Liver (tissue), 8 donors: ENCODE measurements at regions not wholly inside any gene's neighbourhood (a gene's known extent, or its start where the extent isn't known, plus 50 kb on each side); places are given as distances from the start of the nearest gene placed in this dataset.

Experiments
- DNase-seq: peaks from one replicate; pipeline ENCODE4 v3.0.0-alpha.2; 2017; ENCODE audit warnings: low spot score
- H3K27ac ChIP-seq, 2 donors: one replicate each; pipeline ENCODE4 v1.7.0; 2013; ENCODE audit warnings: inconsistent platforms in 2 of 2, low read length in 2 of 2, control low read depth in 1 of 2, low read depth in 1 of 2, mild to moderate bottlenecking in 1 of 2
- H3K27me3 ChIP-seq, 4 donors: one replicate each; pipeline versions ENCODE4 v1.6.1 to v1.7.0; 2013; ENCODE audit warnings: low read length in 3 of 4, inconsistent platforms in 1 of 4, mild to moderate bottlenecking in 1 of 4, moderate library complexity in 1 of 4; ENCODE audit not compliant: control insufficient read depth in 4 of 4, insufficient read depth in 4 of 4
- H3K36me3 ChIP-seq, 4 donors: one replicate each; pipeline versions ENCODE4 v1.6.1 to v1.7.0; 2013; ENCODE audit warnings: low read length in 3 of 4, mild to moderate bottlenecking in 3 of 4, low read depth in 1 of 4, moderate library complexity in 1 of 4; ENCODE audit not compliant: control insufficient read depth in 4 of 4, insufficient read depth in 3 of 4
- H3K4me1 ChIP-seq, 4 donors: one replicate each; pipeline versions ENCODE4 v1.6.1 to v1.7.0; 2013; ENCODE audit warnings: low read length in 3 of 4, mild to moderate bottlenecking in 3 of 4, moderate library complexity in 1 of 4; ENCODE audit not compliant: control insufficient read depth in 4 of 4, insufficient read depth in 4 of 4
- H3K4me3 ChIP-seq, 3 donors: one replicate each; pipeline versions ENCODE4 v1.6.1 to v1.7.0; 2013; ENCODE audit warnings: low read length in 3 of 3, control low read depth in 1 of 3, low read depth in 1 of 3, mild to moderate bottlenecking in 1 of 3
- H3K9ac ChIP-seq, 2 donors: one replicate each; pipeline ENCODE4 v1.7.0; 2013; ENCODE audit warnings: low read length in 2 of 2, mild to moderate bottlenecking in 2 of 2, moderate library complexity in 2 of 2, control low read depth in 1 of 2, low read depth in 1 of 2
- H3K9me3 ChIP-seq, 4 donors: one replicate each; pipeline versions ENCODE4 v1.6.1 to v1.7.0; 2013; ENCODE audit warnings: low read length in 3 of 4; ENCODE audit not compliant: control insufficient read depth in 4 of 4
- ATF3 ChIP-seq: IDR thresholded peaks from 2 replicates; pipeline ENCODE4 v1.6.1; 2016; ENCODE audit warnings: antibody characterized with exemption
- CTCF ChIP-seq: fragments of 150-350 bp; IDR thresholded peaks from 2 replicates; pipeline ENCODE4 v1.5.1; 2017; ENCODE audit warnings: improper control_type of control experiment, low read depth, low read length; ENCODE audit not compliant: missing input control
- EGR1 ChIP-seq, 2 donors: IDR thresholded peaks; 2 replicates each; pipeline ENCODE4 v1.6.1; 2016 to 2018; ENCODE audit warnings: antibody characterized with exemption in 2 of 2, low read depth in 2 of 2
- FOXA1 ChIP-seq: IDR thresholded peaks from 2 replicates; pipeline ENCODE4 v1.6.1; 2016; ENCODE audit warnings: antibody characterized with exemption
- FOXA2 ChIP-seq: IDR thresholded peaks from 2 replicates; pipeline ENCODE4 v1.6.1; 2016; ENCODE audit warnings: antibody characterized with exemption
- GABPA ChIP-seq, 2 donors: IDR thresholded peaks in 1 of 2; conservative IDR thresholded peaks in 1 of 2; 2 replicates each; pipeline ENCODE4 v1.6.1; 2016; ENCODE audit warnings: antibody characterized with exemption in 2 of 2, mild to moderate bottlenecking in 1 of 2, moderate library complexity in 1 of 2
- HNF4A ChIP-seq, 2 donors: conservative IDR thresholded peaks; 2 replicates each; pipeline ENCODE4 v1.6.1; 2016; ENCODE audit warnings: antibody characterized with exemption in 2 of 2, mild to moderate bottlenecking in 2 of 2
- HNF4G ChIP-seq: IDR thresholded peaks from 2 replicates; pipeline ENCODE4 v1.6.1; 2016; ENCODE audit warnings: antibody characterized with exemption
- JUND ChIP-seq, 2 donors: IDR thresholded peaks; 2 replicates each; pipeline ENCODE4 v1.6.1; 2016; ENCODE audit warnings: antibody characterized with exemption in 2 of 2
- MAX ChIP-seq: IDR thresholded peaks from 2 replicates; pipeline ENCODE4 v1.6.1; 2016; ENCODE audit warnings: antibody characterized with exemption
- NR2F2 ChIP-seq: IDR thresholded peaks from 2 replicates; pipeline ENCODE4 v1.6.1; 2016; ENCODE audit warnings: antibody characterized with exemption
- RAD21 ChIP-seq, 2 donors: IDR thresholded peaks; 2 replicates each; pipeline ENCODE4 v1.6.1; 2016; ENCODE audit warnings: antibody characterized with exemption in 2 of 2, mild to moderate bottlenecking in 2 of 2
- REST ChIP-seq: IDR thresholded peaks from 2 replicates; pipeline ENCODE4 v1.6.1; 2016; ENCODE audit warnings: antibody characterized with exemption, mild to moderate bottlenecking
- RXRA ChIP-seq, 2 donors: IDR thresholded peaks; 2 replicates each; pipeline ENCODE4 v1.6.1; 2017 to 2018; ENCODE audit warnings: antibody characterized with exemption in 2 of 2, mild to moderate bottlenecking in 1 of 2
- SP1 ChIP-seq: IDR thresholded peaks from 2 replicates; pipeline ENCODE4 v1.6.1; 2018; ENCODE audit warnings: antibody characterized with exemption, mild to moderate bottlenecking
- TAF1 ChIP-seq: conservative IDR thresholded peaks from 2 replicates; pipeline ENCODE4 v1.6.1; 2016; ENCODE audit warnings: antibody characterized with exemption, mild to moderate bottlenecking
- YY1 ChIP-seq: IDR thresholded peaks from 2 replicates; pipeline ENCODE4 v1.6.1; 2016; ENCODE audit warnings: antibody characterized with exemption, mild to moderate bottlenecking
- ZBTB33 ChIP-seq: IDR thresholded peaks from 2 replicates; pipeline ENCODE4 v1.6.1; 2016; ENCODE audit warnings: antibody characterized with exemption
- WGBS: extraction: QIAGEN DNeasy Blood & Tissue Kit; methylation state at CpG from one replicate; pipeline ENCODE4 v1.1.7; 2013; 5-methylcytosine and 5-hydroxymethylcytosine counted together
- donor health status: healthy.
- donor health status: healthy.
- donor health status: healthy.
- donor health status: healthy.
- donor health status: healthy.

GRCh38 chr3:175940881-175941280, 1081.7 kb downstream of the NAALADL2 start:
- WGBS: 67% methylated on average over 6 of the region's 6 CpGs
- H3K9me3 ChIP-seq: peaks cover 0 to 3% (median 0%) of the 10 kb centered on the region in 4 donors
- peaks cover 0 to 4% (median 2%) of the 10 kb centered on the region in 4 donors for H3K4me1 ChIP-seq
- no peaks in the 10 kb centered on the region for H3K27me3 ChIP-seq
- no peak overlapping the region for H3K27ac ChIP-seq
- TF ChIP-seq TAF1 (no peak), RXRA (IDR thresholded peaks at IDR 0.05) (no peak), FOXA2 (no peak), ATF3 (no peak), NR2F2 (no peak), JUND (IDR thresholded peaks at IDR 0.05) (no peak), ZBTB33 (no peak), RAD21 (IDR thresholded peaks at IDR 0.05) (peak; percentile 54 to 74), YY1 (no peak), SP1 (no peak), HNF4A (conservative IDR thresholded peaks at IDR 0.05) (peak in 1 of 2 donors; percentile 24), MAX (no peak), HNF4G (no peak), FOXA1 (no peak), REST (no peak), CTCF (peak; percentile 55), EGR1 (IDR thresholded peaks at IDR 0.05; ENCODE audit: low read depth in 2 of 2) (no peak), GABPA (IDR thresholded peaks at IDR 0.05 in 1 of 2, conservative IDR thresholded peaks at IDR 0.05 in 1 of 2) (no peak)
- H3K36me3 ChIP-seq: no peaks in the 10 kb centered on the region
- no peak overlapping the region for H3K9ac ChIP-seq
- no peak overlapping the region for H3K4me3 ChIP-seq
- DNase-seq: no peak
